ENCODE measurements at regions not wholly inside any gene's neighbourhood (a gene's known extent, or its start where the extent isn't known, plus 50 kb on each side); places are given as distances from the start of the nearest gene placed in this dataset.

DNA sequence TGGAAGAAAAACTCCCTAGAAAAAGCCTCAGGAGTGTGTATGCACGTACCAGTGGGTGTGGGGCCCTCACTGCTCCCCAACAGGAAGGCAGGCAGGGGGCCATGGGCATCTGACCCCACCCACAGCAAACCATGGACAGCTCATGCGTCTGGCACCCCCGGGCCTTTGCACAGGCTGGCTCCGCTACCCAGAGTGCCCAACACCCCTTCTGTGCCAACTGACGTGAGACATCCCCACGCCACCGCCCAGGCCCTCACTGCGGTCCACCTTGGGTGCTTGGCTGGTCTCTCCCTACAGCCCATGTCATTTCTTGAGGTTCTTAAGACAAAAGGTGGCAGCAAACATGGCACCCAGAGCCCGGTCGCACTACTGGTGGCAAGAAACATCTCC is 91.4 kb downstream of the NCOR2 start:
- H3K27ac ChIP-seq (ENCODE audit: low read length): no peak overlapping the region
- ATAC-seq (no peak), DNase-seq (ENCODE audit: low read depth, low spot score) (no peak)
- in situ Hi-C loops (cut with HindIII; ENCODE audit: low pct_unique_long_range_greater_than_20kb, low sequenced_read_pairs): no loop called here
- H3K27me3 ChIP-seq (ENCODE audit: control insufficient read depth, insufficient read depth, low read length): no peaks in the 10 kb centered on the region
- peaks cover 7% of the 10 kb centered on the region for H3K4me1 ChIP-seq (ENCODE audit: control insufficient read depth, insufficient read depth, low read length)
- no peak overlapping the region for H3K4me3 ChIP-seq (ENCODE audit: low read depth in 2 of 2, low read length in 2 of 2)
- ChIA-PET POLR2A (no interaction called here), CTCF (no interaction called here)
- H3K9me3 ChIP-seq (ENCODE audit: control insufficient read depth, insufficient read depth, low read depth, low read length): no peaks in the 10 kb centered on the region; the same call in 1 of the 2 replicates
- intact Hi-C loops (cut with micrococcal nuclease; ENCODE audit: unreplicated experiment): no loop called here
- TF ChIP-seq TCF7L2 (IDR thresholded peaks at IDR 0.05; ENCODE audit: low read depth, low read length) (no peak), SIN3A (IDR thresholded peaks at IDR 0.05; ENCODE audit: borderline replicate concordance, insufficient read depth, low read depth, low read length) (no peak)
- TF ChIP-seq, protein P1, sequence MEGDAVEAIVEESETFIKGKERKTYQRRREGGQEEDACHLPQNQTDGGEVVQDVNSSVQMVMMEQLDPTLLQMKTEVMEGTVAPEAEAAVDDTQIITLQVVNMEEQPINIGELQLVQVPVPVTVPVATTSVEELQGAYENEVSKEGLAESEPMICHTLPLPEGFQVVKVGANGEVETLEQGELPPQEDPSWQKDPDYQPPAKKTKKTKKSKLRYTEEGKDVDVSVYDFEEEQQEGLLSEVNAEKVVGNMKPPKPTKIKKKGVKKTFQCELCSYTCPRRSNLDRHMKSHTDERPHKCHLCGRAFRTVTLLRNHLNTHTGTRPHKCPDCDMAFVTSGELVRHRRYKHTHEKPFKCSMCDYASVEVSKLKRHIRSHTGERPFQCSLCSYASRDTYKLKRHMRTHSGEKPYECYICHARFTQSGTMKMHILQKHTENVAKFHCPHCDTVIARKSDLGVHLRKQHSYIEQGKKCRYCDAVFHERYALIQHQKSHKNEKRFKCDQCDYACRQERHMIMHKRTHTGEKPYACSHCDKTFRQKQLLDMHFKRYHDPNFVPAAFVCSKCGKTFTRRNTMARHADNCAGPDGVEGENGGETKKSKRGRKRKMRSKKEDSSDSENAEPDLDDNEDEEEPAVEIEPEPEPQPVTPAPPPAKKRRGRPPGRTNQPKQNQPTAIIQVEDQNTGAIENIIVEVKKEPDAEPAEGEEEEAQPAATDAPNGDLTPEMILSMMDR (IDR thresholded peaks at IDR 0.05): no peak
- TF ChIP-seq, protein P2, sequence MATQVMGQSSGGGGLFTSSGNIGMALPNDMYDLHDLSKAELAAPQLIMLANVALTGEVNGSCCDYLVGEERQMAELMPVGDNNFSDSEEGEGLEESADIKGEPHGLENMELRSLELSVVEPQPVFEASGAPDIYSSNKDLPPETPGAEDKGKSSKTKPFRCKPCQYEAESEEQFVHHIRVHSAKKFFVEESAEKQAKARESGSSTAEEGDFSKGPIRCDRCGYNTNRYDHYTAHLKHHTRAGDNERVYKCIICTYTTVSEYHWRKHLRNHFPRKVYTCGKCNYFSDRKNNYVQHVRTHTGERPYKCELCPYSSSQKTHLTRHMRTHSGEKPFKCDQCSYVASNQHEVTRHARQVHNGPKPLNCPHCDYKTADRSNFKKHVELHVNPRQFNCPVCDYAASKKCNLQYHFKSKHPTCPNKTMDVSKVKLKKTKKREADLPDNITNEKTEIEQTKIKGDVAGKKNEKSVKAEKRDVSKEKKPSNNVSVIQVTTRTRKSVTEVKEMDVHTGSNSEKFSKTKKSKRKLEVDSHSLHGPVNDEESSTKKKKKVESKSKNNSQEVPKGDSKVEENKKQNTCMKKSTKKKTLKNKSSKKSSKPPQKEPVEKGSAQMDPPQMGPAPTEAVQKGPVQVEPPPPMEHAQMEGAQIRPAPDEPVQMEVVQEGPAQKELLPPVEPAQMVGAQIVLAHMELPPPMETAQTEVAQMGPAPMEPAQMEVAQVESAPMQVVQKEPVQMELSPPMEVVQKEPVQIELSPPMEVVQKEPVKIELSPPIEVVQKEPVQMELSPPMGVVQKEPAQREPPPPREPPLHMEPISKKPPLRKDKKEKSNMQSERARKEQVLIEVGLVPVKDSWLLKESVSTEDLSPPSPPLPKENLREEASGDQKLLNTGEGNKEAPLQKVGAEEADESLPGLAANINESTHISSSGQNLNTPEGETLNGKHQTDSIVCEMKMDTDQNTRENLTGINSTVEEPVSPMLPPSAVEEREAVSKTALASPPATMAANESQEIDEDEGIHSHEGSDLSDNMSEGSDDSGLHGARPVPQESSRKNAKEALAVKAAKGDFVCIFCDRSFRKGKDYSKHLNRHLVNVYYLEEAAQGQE (IDR thresholded peaks at IDR 0.05; ENCODE audit: insufficient read depth in 1 of 2, low read depth in 2 of 2, low read length in 1 of 2): peak in 1 of 2 experiments; percentile 48; a peak in 1 of 4 replicates
- BruUV-seq (replicated peaks): no TSS peak
- peaks cover 10% of the 10 kb centered on the region for H3K36me3 ChIP-seq (ENCODE audit: control insufficient read depth, insufficient read depth, low read length)

DNA sequence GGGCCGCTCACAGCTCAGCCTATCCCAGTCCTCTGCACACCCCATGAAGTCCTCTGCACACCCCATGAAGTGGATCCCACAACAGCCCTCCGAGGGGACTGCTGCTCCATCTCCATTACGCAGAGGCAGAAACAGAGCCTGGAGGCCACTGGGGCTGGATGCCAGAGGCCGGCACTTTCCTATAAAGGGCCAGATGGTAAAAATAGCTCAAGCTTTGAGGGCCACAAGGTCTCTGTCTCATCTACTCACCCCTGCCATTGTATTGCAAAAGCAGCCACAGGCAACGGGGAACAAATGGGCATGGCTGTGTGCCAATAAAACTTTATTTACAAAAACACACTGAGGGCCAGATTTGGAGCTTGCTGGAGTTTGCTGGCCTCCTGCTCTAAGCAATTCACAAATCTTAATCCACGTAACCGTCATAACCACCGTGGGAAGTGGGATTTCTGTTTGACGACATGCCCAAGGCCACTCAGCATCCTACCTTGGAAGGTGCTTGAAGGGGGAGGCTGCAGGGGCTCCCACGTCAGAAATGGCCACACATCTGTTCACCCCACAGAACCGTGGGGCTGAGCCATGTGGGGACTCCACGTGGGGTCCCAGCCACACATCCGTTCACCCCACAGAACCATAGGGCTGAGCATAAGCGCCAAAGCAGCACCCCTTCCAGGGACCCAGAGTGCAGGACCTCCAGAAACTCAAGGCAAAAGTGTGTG is 92.0 kb downstream of the NCOR2 start:
- no peak for TF ChIP-seq SIN3A (IDR thresholded peaks at IDR 0.05; ENCODE audit: borderline replicate concordance, insufficient read depth, low read depth, low read length)
- TF ChIP-seq, protein P1 (IDR thresholded peaks at IDR 0.05): no peak
- no peak for TF ChIP-seq POLR2AphosphoS5 (IDR thresholded peaks at IDR 0.05; ENCODE audit: low read depth, low read length)
- TF ChIP-seq, protein P2 (IDR thresholded peaks at IDR 0.05; ENCODE audit: insufficient read depth in 1 of 2, low read depth in 2 of 2, low read length in 1 of 2): no peak
- no peak for TF ChIP-seq TCF7L2 (IDR thresholded peaks at IDR 0.05; ENCODE audit: low read depth, low read length)
- no peak overlapping the region for H3K27ac ChIP-seq (ENCODE audit: low read length)
- H3K27me3 ChIP-seq (ENCODE audit: control insufficient read depth, insufficient read depth, low read length): no peaks in the 10 kb centered on the region
- DNase-seq (ENCODE audit: low read depth, low spot score) (no peak), ATAC-seq (no peak)
- POLR2A ChIA-PET: no interaction called here
- H3K36me3 ChIP-seq (ENCODE audit: control insufficient read depth, insufficient read depth, low read length): peaks cover 10% of the 10 kb centered on the region
- no peaks in the 10 kb centered on the region; the same call in 1 of the 2 replicates for H3K9me3 ChIP-seq (ENCODE audit: control insufficient read depth, insufficient read depth, low read depth, low read length)
- in situ Hi-C loops (cut with HindIII; ENCODE audit: low pct_unique_long_range_greater_than_20kb, low sequenced_read_pairs): no loop called here
- H3K4me3 ChIP-seq (ENCODE audit: low read depth in 2 of 2, low read length in 2 of 2): no peak overlapping the region
- CTCF ChIA-PET: no interaction called here
- H3K4me1 ChIP-seq (ENCODE audit: control insufficient read depth, insufficient read depth, low read length): peaks cover 3% of the 10 kb centered on the region; the same call in 1 of the 2 replicates
- no TSS peak for BruUV-seq (replicated peaks)
- intact Hi-C loops (cut with micrococcal nuclease; ENCODE audit: unreplicated experiment): no loop called here

Measured in Panc1 (cell line).